ENCODE measurements at regions not wholly inside any gene's neighbourhood (a gene's known extent, or its start where the extent isn't known, plus 50 kb on each side); places are given as distances from the start of the nearest gene placed in this dataset.

- Histone ChIP-seq H3K9me3 (no peaks in the 10 kb centered on the region), H3K4me3 (no peak overlapping the region), H3K27me3 (no peaks in the 10 kb centered on the region), H3K4me1 (no peaks in the 10 kb centered on the region), H3K36me3 (no peaks in the 10 kb centered on the region), H3K27ac (no peak overlapping the region)
- intact Hi-C loops (cut with DNase I; ENCODE audit: low total_unique reads) = no loop called here
- TF ChIP-seq CTCF (IDR thresholded peaks at IDR 0.05) = no peak
- DNase-seq = no peak
Measured at GRCh38 chr9:26677965-26678706, 214.5 kb downstream of the CAAP1 start.

GRCh38 chr9:26675035-26675434 is 217.6 kb downstream of the CAAP1 start:
- Histone ChIP-seq H3K4me3 (no peak overlapping the region), H3K27ac (no peak overlapping the region), H3K27me3 (no peaks in the 10 kb centered on the region), H3K4me1 (no peaks in the 10 kb centered on the region), H3K36me3 (no peaks in the 10 kb centered on the region), H3K9me3 (no peaks in the 10 kb centered on the region)
- intact Hi-C loops (cut with DNase I; ENCODE audit: low total_unique reads) = no loop called here
- no peak for DNase-seq
- no peak for TF ChIP-seq CTCF (IDR thresholded peaks at IDR 0.05)

- DNase-seq = no peak
- Histone ChIP-seq H3K4me3 (no peak overlapping the region), H3K4me1 (no peaks in the 10 kb centered on the region), H3K27me3 (no peaks in the 10 kb centered on the region), H3K27ac (no peak overlapping the region), H3K9me3 (no peaks in the 10 kb centered on the region), H3K36me3 (no peaks in the 10 kb centered on the region)
- TF ChIP-seq CTCF (IDR thresholded peaks at IDR 0.05) = no peak
- intact Hi-C loops (cut with DNase I; ENCODE audit: low total_unique reads) = no loop called here
Measured at GRCh38 chr9:26673261-26673660, 219.3 kb downstream of the CAAP1 start.

GRCh38 chr9:26669701-26670670 is 222.6 kb downstream of the CAAP1 start:
- no peaks in the 10 kb centered on the region for H3K9me3 ChIP-seq
- TF ChIP-seq CTCF (IDR thresholded peaks at IDR 0.05) = no peak
- no peak overlapping the region for H3K4me3 ChIP-seq
- H3K27ac ChIP-seq = no peak overlapping the region
- H3K36me3 ChIP-seq = no peaks in the 10 kb centered on the region
- H3K4me1 ChIP-seq = no peaks in the 10 kb centered on the region
- DNase-seq = no peak
- no peaks in the 10 kb centered on the region for H3K27me3 ChIP-seq
- intact Hi-C loops (cut with DNase I; ENCODE audit: low total_unique reads) = no loop called here

- H3K36me3 ChIP-seq = no peaks in the 10 kb centered on the region
- H3K27ac ChIP-seq = no peak overlapping the region
- no peaks in the 10 kb centered on the region for H3K4me1 ChIP-seq
- no peak for DNase-seq
- intact Hi-C loops (cut with DNase I; ENCODE audit: low total_unique reads) = no loop called here
- H3K27me3 ChIP-seq = no peaks in the 10 kb centered on the region
- no peak for TF ChIP-seq CTCF (IDR thresholded peaks at IDR 0.05)
- H3K9me3 ChIP-seq = no peaks in the 10 kb centered on the region
- no peak overlapping the region for H3K4me3 ChIP-seq
Measured at GRCh38 chr9:26667882-26668281, 224.7 kb downstream of the CAAP1 start.
